ENCODE measurements at regions not wholly inside any gene's neighbourhood (a gene's known extent, or its start where the extent isn't known, plus 50 kb on each side); places are given as distances from the start of the nearest gene placed in this dataset.

DNA sequence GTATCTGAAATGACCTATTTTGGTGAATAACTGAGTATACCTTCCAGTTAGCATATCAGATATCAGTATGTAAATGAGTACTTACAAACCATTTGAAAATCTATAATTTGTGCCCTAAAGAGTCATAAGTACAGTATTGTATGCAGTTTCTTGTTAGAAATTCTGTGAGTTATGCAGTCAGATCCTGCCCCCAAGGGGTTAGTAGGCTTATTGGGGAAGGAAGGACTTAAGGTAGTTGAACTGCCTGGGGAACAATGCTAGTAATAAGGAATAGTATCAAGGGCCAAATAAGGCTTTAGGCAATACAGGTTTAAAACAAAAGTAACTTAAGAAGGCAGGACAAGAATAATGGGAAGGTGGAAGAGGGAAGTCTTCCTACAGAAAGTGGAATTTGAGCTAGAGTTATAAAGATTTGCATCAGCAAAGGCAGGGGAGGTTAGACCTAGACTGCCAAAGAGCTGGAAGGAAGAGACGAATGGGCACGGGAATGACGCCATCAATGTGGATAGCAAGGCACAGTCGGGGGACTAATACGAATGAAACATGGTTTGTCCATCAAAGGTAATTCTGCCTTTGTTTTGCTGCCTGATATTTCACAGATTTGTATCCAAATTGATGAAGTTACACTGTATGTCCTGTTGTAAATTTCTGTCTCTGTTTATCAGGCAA lies 182.9 kb upstream of the DPYD start:
- Histone ChIP-seq H3K4me3 (ENCODE audit: low read depth, low read length) (no peak overlapping the region), H3K27me3 (ENCODE audit: control insufficient read depth, insufficient read depth, low read length) (no peaks in the 10 kb centered on the region), H3K27ac (ENCODE audit: low read depth, low read length) (no peak overlapping the region), H3K9me3 (ENCODE audit: control insufficient read depth, insufficient read depth, low read length) (peaks cover 6% of the 10 kb centered on the region; the same call in 1 of the 2 replicates)
- POLR2A ChIA-PET = no interaction called here
- no peak for DNase-seq (ENCODE audit: low read depth, low spot score)
- TF ChIP-seq, protein P1, sequence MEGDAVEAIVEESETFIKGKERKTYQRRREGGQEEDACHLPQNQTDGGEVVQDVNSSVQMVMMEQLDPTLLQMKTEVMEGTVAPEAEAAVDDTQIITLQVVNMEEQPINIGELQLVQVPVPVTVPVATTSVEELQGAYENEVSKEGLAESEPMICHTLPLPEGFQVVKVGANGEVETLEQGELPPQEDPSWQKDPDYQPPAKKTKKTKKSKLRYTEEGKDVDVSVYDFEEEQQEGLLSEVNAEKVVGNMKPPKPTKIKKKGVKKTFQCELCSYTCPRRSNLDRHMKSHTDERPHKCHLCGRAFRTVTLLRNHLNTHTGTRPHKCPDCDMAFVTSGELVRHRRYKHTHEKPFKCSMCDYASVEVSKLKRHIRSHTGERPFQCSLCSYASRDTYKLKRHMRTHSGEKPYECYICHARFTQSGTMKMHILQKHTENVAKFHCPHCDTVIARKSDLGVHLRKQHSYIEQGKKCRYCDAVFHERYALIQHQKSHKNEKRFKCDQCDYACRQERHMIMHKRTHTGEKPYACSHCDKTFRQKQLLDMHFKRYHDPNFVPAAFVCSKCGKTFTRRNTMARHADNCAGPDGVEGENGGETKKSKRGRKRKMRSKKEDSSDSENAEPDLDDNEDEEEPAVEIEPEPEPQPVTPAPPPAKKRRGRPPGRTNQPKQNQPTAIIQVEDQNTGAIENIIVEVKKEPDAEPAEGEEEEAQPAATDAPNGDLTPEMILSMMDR (IDR thresholded peaks at IDR 0.05; ENCODE audit: low read depth, low read length) = no peak; the same call in 1 of the 2 replicates
- CTCF ChIA-PET = no interaction called here

DNA sequence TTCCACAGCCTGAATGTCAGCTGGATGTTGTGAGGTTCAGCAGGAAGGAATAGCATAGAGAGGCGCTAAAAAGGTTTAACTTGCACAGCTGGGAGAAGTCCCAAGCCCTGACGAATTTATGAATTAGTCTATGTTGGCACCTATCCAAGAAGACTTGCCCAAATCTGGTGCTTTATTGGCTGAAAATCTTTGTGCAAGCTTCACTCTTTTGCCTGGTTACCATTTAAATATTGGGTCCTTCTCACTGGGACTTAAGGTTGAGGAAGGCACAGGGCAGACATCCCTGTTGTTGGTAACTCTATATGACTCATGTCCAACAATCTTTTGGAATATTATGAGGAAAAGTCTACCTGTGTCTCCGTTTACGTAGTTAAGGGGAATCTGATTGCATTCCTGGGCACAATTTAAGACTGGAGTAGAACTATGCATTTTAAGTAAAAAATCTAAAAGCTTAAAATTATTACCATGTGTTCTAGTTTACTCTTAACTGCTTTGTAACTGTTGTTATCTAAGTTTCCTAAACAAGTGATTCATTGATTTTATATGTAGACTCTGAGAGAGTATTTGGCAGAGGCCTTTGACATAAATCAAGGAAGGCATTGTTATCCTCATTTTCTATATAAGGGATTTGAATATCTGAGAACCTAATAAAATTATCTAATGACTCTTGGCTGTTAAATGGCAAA lies 181.7 kb upstream of the DPYD start:
- TF ChIP-seq, protein P1 (IDR thresholded peaks at IDR 0.05; ENCODE audit: low read depth, low read length) = no peak
- ChIA-PET CTCF (interaction anchor here (1.3 kb wide), 1 partner anchor 366 kb away, joined by 5 read pairs; no protein-coding TSS in a partner anchor), POLR2A (no interaction called here)
- H3K27ac ChIP-seq (ENCODE audit: low read depth, low read length) = no peak overlapping the region
- no peak for DNase-seq (ENCODE audit: low read depth, low spot score)
- no peak overlapping the region for H3K4me3 ChIP-seq (ENCODE audit: low read depth, low read length)
- H3K9me3 ChIP-seq (ENCODE audit: control insufficient read depth, insufficient read depth, low read length) = no peaks in the 10 kb centered on the region
- H3K27me3 ChIP-seq (ENCODE audit: control insufficient read depth, insufficient read depth, low read length) = no peaks in the 10 kb centered on the region

DNA sequence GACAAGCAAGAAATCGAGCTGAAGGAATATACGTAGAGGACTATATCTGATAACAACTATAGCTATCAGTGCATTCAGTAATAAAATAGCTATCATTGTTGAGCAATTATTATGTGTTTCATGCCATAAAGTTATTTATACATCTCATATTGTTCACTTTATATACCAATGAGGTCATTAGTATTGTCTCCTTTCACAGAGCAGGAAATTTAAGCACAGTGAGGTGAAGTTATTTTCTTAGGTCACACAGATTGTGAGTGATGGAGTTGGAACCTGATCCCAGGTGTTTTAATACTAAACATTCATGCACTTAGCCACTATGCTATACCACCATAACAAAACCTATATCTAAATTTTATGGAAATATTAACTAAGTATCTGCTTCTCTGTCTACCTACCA lies 180.5 kb upstream of the DPYD start:
- TF ChIP-seq, protein P1 (IDR thresholded peaks at IDR 0.05; ENCODE audit: low read depth, low read length) = no peak
- POLR2A ChIA-PET = no interaction called here
- Histone ChIP-seq H3K27ac (ENCODE audit: low read depth, low read length) (no peak overlapping the region), H3K9me3 (ENCODE audit: control insufficient read depth, insufficient read depth, low read length) (no peaks in the 10 kb centered on the region), H3K4me3 (ENCODE audit: low read depth, low read length) (no peak overlapping the region), H3K27me3 (ENCODE audit: control insufficient read depth, insufficient read depth, low read length) (no peaks in the 10 kb centered on the region)
- CTCF ChIA-PET = interaction anchor here (1.0 kb wide), 1 partner anchor 48 kb away, joined by 5 read pairs; no protein-coding TSS in a partner anchor
- no peak for DNase-seq (ENCODE audit: low read depth, low spot score)

DNA sequence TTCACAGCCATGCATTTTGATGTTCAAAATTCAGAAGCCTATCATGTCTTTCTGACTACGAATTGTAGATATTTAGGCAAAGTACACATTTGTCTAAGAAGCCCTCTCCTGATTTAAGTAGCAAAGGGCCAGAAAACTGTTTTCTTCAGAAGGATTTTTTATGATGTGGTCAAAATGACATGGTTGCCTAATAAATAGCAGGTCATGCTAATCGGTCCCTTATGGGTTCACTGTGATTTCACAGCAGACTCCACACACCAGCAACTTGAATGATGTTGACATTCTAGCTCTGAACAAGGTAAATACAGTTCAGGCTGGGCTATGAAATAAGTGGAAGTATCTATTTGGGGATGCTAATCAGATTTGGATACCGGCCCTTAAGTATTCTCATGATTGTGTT lies 178.7 kb upstream of the DPYD start:
- POLR2A ChIA-PET = no interaction called here
- Histone ChIP-seq H3K9me3 (ENCODE audit: control insufficient read depth, insufficient read depth, low read length) (no peaks in the 10 kb centered on the region), H3K27ac (ENCODE audit: low read depth, low read length) (no peak overlapping the region), H3K27me3 (ENCODE audit: control insufficient read depth, insufficient read depth, low read length) (no peaks in the 10 kb centered on the region), H3K4me3 (ENCODE audit: low read depth, low read length) (no peak overlapping the region)
- TF ChIP-seq, protein P1 (IDR thresholded peaks at IDR 0.05; ENCODE audit: low read depth, low read length) = no peak
- CTCF ChIA-PET = interaction anchor here (0.7 kb wide), 1 partner anchor 63 kb away, joined by 3 read pairs; no protein-coding TSS in a partner anchor
- DNase-seq (ENCODE audit: low read depth, low spot score) = no peak

DNA sequence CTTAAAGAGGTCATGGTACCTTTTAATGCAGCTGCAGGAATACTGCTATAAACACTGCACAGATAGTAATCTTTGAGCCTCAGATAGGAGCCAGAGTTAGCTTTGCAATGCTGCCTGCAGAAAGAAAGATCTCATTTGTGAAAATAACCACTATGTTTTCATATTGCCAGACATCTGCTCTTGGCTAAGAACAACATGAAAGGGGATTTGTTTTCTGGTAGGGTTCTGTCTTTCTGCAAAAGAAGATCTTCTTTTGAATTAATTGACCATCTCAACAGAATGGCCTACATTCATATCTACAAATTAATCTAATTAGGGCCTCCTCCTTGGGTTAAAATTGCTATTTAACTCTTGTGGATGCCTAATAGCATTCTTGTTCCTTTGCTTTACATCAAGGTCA lies 177.6 kb upstream of the DPYD start:
- no peaks in the 10 kb centered on the region for H3K27me3 ChIP-seq (ENCODE audit: control insufficient read depth, insufficient read depth, low read length)
- H3K27ac ChIP-seq (ENCODE audit: low read depth, low read length) = no peak overlapping the region
- DNase-seq (ENCODE audit: low read depth, low spot score) = no peak
- CTCF ChIA-PET = no interaction called here
- POLR2A ChIA-PET = no interaction called here
- H3K4me3 ChIP-seq (ENCODE audit: low read depth, low read length) = no peak overlapping the region
- TF ChIP-seq, protein P1 (IDR thresholded peaks at IDR 0.05; ENCODE audit: low read depth, low read length) = no peak
- H3K9me3 ChIP-seq (ENCODE audit: control insufficient read depth, insufficient read depth, low read length) = no peaks in the 10 kb centered on the region
